ENCODE measurements at regions not wholly inside any gene's neighbourhood (a gene's known extent, or its start where the extent isn't known, plus 50 kb on each side); places are given as distances from the start of the nearest gene placed in this dataset.
"Not testable (repeated sequence)": the region's sequence is repeated elsewhere in the genome, so short reads cannot be mapped to it uniquely, and the experiment has no call there.

DNA sequence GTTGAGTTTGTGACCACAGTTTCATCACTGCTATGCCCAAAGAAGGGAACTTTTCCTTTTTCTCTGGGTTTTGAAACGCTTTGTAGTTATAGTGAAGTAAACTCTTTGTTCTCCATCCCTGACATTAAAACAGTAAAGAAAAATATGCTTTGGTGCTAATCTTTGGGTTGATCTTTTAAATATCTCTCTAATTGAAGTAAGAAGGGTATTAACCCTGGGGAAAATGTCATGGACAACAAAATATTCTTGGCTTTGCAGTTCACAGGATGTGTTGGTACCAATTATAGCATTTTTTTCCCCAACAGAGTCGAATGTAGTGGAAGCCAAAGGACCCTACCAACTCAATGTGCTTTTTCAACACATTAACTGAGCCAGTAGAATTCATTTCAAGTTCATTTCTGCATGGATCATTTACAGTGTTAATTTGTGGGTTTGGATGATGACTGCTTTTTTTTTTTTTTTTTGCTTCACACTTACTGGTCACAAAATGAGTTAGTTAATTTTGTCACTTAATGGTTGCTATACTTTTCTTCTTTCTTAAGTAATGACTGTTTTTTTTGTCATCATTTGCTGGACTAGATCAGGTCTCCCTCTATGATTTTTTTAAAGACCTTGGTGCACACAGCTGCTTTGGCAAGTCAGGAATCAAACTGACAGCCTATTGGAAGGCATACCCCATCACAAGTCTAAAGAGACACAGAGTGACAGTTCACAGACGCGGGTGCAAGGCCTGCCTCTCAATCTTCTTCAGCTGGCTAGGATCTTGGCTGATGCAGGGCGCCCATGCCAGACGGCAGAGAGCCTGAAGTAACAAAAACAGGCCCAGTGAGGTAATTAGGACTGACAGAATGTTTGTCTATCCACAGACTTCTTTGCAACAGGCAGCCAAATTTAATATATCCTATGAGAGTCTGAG is 98.8 kb upstream of the MMADHC start:
- Histone ChIP-seq H3K4me3 (no peak overlapping the region), H3K27ac (no peak overlapping the region), H3K36me3 (no peaks in the 10 kb centered on the region), H3K27me3 (no peaks in the 10 kb centered on the region), H3K4me1 (no peaks in the 10 kb centered on the region), H3K9me3 (no peaks in the 10 kb centered on the region)
- ATAC-seq: no peak
- TF ChIP-seq, protein P1, sequence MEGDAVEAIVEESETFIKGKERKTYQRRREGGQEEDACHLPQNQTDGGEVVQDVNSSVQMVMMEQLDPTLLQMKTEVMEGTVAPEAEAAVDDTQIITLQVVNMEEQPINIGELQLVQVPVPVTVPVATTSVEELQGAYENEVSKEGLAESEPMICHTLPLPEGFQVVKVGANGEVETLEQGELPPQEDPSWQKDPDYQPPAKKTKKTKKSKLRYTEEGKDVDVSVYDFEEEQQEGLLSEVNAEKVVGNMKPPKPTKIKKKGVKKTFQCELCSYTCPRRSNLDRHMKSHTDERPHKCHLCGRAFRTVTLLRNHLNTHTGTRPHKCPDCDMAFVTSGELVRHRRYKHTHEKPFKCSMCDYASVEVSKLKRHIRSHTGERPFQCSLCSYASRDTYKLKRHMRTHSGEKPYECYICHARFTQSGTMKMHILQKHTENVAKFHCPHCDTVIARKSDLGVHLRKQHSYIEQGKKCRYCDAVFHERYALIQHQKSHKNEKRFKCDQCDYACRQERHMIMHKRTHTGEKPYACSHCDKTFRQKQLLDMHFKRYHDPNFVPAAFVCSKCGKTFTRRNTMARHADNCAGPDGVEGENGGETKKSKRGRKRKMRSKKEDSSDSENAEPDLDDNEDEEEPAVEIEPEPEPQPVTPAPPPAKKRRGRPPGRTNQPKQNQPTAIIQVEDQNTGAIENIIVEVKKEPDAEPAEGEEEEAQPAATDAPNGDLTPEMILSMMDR (IDR thresholded peaks at IDR 0.05): no peak
- FAIRE-seq: no peak
- no peak for DNase-seq
- intact Hi-C loops (cut with DNase I): no loop called here
- 63 to 69% methylated on average over 6 of the region's 6 CpGs for WGBS, 2 donors

DNA sequence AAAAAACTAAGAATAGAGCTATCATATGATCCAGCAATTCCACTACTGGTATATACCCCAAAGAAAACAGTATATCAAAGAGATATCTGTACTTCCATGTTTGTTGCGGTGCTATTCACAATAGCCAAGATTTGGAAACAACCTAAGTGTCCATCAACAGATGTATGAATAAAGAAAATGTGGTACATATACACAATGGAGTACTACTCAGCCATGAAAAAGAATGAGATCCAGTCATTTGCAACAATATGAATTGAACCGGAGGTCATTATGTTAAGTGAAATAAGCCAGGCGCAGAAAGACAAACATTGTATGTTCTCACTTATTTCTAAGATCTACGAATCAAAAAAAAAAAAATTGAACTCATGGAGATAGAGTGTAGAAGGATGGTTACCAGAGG is 97.8 kb upstream of the MMADHC start:
- not testable (repeated sequence) for DNase-seq

DNA sequence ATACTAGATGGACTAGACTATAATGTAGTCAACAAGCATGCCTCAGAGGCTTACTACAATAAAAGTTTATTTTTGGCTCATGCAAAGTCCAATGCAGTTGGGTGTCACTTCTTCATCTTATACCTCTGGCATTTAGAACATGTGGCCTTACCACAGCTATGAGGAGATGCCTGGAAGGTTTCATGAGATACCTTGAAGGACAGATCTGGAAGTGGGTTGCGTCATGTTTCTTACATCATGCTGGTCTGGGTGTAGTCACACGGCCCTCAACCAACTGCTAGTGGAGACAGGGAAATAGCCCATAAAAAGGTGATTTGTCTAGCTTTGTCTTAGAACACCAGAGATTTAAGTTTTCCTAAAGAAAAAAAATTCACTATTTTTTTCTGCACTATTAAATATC is 91.7 kb upstream of the MMADHC start:
- WGBS, 2 donors: 93% methylated on average over 2 of the region's 2 CpGs
- ATAC-seq (no peak), DNase-seq (no peak), FAIRE-seq (no peak)
- TF ChIP-seq, protein P1 (IDR thresholded peaks at IDR 0.05): no peak
- H3K9me3 ChIP-seq: no peaks in the 10 kb centered on the region
- H3K27me3 ChIP-seq: no peaks in the 10 kb centered on the region
- no peak overlapping the region for H3K27ac ChIP-seq
- no peaks in the 10 kb centered on the region for H3K4me1 ChIP-seq
- intact Hi-C loops (cut with DNase I): no loop called here
- H3K36me3 ChIP-seq: no peaks in the 10 kb centered on the region
- no peak overlapping the region for H3K4me3 ChIP-seq

More for the DNA sequence above, 97.8 kb upstream of the MMADHC start:
- intact Hi-C loops (cut with DNase I); H3K4me1 ChIP-seq; H3K4me3 ChIP-seq; ATAC-seq; FAIRE-seq; H3K27ac ChIP-seq; H3K9me3 ChIP-seq; H3K36me3 ChIP-seq; H3K27me3 ChIP-seq: not testable (repeated sequence)
- whole genome bisulfite sequencing, 2 donors: 88 to 93% methylated on average over 4 of the region's 4 CpGs

DNA sequence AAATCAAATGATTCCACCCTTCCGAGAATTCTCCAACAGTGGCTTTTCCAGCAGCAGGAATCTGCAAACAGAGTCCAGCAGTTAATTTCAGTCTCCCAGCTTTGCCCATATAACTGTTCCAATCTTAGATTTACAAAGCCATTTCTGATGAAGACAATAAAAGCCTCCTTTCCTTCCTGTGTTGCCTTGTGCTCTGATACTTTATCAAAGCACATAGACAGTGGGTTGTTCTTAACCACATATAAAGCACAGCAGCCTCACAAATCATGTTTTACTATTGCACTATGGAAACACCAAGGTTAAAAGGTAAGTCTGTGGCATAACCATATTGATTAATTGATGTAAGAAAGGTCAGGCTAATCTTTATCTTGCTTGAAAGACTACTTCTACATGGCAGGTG is 89.8 kb upstream of the MMADHC start:
- ATAC-seq (no peak), FAIRE-seq (no peak), DNase-seq (no peak)
- H3K4me1 ChIP-seq: no peaks in the 10 kb centered on the region
- 80 to 83% methylated on average over 1 of the region's 1 CpG for WGBS, 2 donors
- H3K9me3 ChIP-seq: no peaks in the 10 kb centered on the region
- no peaks in the 10 kb centered on the region for H3K36me3 ChIP-seq
- no peaks in the 10 kb centered on the region for H3K27me3 ChIP-seq
- no peak overlapping the region for H3K27ac ChIP-seq
- TF ChIP-seq, protein P1 (IDR thresholded peaks at IDR 0.05): no peak
- no peak overlapping the region for H3K4me3 ChIP-seq
- intact Hi-C loops (cut with DNase I): no loop called here

DNA sequence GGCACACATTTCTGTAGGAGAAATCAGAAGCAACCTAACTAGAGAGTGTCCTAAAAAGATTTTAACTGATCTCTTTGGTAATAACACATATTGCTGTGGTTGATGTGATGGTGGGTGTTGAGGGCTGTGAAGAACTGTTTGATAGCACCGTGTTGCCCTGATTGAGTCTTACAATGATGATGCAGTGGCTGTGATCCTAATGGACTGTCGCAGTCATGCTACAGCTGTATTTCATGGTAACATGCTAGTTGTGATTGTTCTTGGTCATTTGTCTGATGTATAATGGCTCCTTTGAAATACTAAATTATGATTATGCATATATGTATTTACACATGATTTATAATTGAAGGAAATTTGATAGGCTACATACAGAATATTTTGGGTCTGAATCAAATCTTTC is 82.5 kb upstream of the MMADHC start:
- TF ChIP-seq, protein P1 (IDR thresholded peaks at IDR 0.05): no peak
- Histone ChIP-seq H3K36me3 (no peaks in the 10 kb centered on the region), H3K27ac (no peak overlapping the region), H3K4me1 (no peaks in the 10 kb centered on the region), H3K9me3 (no peaks in the 10 kb centered on the region), H3K27me3 (no peaks in the 10 kb centered on the region), H3K4me3 (no peak overlapping the region)
- ATAC-seq: no peak
- no peak for FAIRE-seq
- WGBS, 2 donors: 90 to 92% methylated on average over 2 of the region's 2 CpGs
- intact Hi-C loops (cut with DNase I): no loop called here
- DNase-seq: no peak
